HUES64 (cell line): ENCODE measurements at regions not wholly inside any gene's neighbourhood (a gene's known extent, or its start where the extent isn't known, plus 50 kb on each side); places are given as distances from the start of the nearest gene placed in this dataset.

ENCODE experiments used
- H3K27ac ChIP-seq: 2 replicates; pipeline ENCODE4 v1.7.0; 2013; ENCODE audit warnings: low read depth, low read length, inconsistent platforms
- H3K27me3 ChIP-seq: 2 replicates; pipeline ENCODE4 v1.6.1; 2013; ENCODE audit warnings: mild to moderate bottlenecking, low read length; ENCODE audit not compliant: insufficient read depth
- H3K36me3 ChIP-seq: 2 replicates; pipeline ENCODE4 v1.6.1; 2013; ENCODE audit warnings: mild to moderate bottlenecking, low read length; ENCODE audit not compliant: insufficient read depth
- H3K4me1 ChIP-seq: 2 replicates; pipeline ENCODE4 v1.6.1; 2013; ENCODE audit warnings: mild to moderate bottlenecking, low read length, moderate library complexity; ENCODE audit not compliant: insufficient read depth
- H3K4me3 ChIP-seq: 2 replicates; pipeline ENCODE4 v1.5.1; 2013; ENCODE audit warnings: mild to moderate bottlenecking, low read length, moderate library complexity
- H3K9ac ChIP-seq: 2 replicates; pipeline ENCODE4 v1.6.1; 2013; ENCODE audit warnings: mild to moderate bottlenecking, low read depth, low read length
- H3K9me3 ChIP-seq: 2 replicates; pipeline ENCODE4 v1.6.1; 2013; ENCODE audit warnings: low read depth, low read length; ENCODE audit not compliant: insufficient read depth
- WGBS: fragments of 150-250, 120-280 bp; methylation state at CpG from one replicate; pipeline ENCODE4 v1.1.7; 2013; ENCODE audit warnings: missing lambda C conversion rate; 5-methylcytosine and 5-hydroxymethylcytosine counted together

DNA sequence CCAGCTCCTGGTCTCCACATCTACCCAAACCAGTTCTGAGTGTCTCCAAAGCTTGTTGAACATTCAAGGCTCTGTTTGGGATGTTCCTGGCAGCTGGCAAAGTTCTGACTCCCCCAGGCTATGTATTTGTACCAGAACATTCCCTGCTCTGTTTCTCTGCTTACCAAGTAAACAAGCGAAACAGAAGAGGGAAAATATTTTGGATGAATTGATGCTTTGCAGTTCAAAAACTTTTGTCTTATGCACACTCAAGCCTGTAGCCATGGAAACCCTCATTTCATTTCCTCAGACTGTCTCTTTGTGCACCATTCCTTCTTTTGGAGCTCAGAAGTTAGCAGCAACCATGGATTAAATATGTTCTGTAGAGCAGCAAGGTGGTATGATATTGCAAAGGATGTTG, 145.8 kb downstream of the ACTL7B start:
- 100% methylated on average over 1 of the region's 1 CpG for WGBS
- Histone ChIP-seq H3K4me3 (no peak overlapping the region), H3K4me1 (no peaks in the 10 kb centered on the region), H3K36me3 (no peaks in the 10 kb centered on the region), H3K9me3 (no peaks in the 10 kb centered on the region), H3K9ac (no peak overlapping the region), H3K27me3 (no peaks in the 10 kb centered on the region), H3K27ac (no peak overlapping the region)

DNA sequence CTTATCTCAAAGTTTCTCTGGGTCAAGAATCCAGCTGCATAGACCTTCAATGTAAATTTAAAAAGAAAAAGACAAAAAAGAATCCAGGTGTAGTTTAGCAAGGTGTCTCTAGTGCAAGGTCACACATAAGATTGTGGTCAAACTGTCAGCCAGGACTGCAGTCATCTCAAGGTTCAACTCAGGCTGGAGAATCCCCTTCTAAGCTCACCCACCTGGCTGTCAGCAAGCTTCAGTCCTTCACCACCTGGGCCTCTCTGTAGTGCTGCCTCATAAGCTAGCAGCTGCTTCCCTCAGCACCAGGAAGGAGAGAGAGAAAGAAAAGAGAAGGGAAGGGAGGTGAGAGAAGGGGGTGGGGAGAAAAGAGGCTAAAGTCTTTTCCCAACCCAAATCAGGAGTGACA, 146.7 kb downstream of the ACTL7B start:
- Histone ChIP-seq H3K4me1 (no peaks in the 10 kb centered on the region), H3K27ac (no peak overlapping the region), H3K9me3 (no peaks in the 10 kb centered on the region), H3K4me3 (no peak overlapping the region), H3K36me3 (no peaks in the 10 kb centered on the region), H3K27me3 (no peaks in the 10 kb centered on the region), H3K9ac (no peak overlapping the region)

DNA sequence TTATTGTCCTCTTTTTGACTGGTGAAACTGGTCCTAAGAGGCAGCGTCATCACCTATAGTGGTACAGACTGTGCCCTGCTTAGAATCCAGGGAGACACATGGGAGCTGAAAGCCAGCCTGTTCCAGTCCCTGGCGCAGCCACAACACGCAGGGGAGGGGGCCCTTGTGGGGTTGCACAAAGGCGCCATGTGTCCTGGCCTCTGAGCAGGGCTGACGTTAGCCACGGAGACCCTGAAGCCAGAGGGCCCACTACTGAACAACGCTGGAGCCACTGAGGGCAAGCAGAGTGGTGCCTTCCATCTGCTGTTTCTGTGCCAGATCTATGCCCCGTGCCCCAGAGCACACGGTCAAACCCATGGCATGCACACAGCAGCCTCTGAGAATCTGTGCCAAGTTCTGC, 147.3 kb downstream of the ACTL7B start:
- Histone ChIP-seq H3K9ac (no peak overlapping the region), H3K27me3 (no peaks in the 10 kb centered on the region), H3K9me3 (no peaks in the 10 kb centered on the region), H3K4me3 (no peak overlapping the region), H3K4me1 (no peaks in the 10 kb centered on the region), H3K27ac (no peak overlapping the region), H3K36me3 (no peaks in the 10 kb centered on the region)
- 95% methylated on average over 9 of the region's 9 CpGs for WGBS

DNA sequence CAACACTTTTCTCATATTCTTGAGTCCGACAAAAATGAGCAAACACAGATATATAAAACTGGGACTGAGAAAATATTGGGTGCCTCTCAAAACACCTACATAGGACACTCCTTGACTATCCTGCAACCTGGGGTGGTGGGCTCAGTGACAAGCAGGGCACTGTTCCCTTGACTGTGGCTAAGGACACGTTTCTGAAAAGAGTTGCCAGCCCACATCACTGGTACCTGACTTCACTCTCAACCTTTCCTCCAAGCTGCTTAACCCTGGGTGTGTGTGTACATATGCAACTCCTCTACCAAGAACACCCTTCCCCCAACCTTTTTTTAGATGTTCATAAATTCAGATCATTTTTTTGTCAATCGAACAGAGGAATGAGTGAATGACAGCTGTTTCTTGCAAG, 148.7 kb downstream of the ACTL7B start:
- H3K27me3 ChIP-seq: no peaks in the 10 kb centered on the region
- H3K9me3 ChIP-seq: no peaks in the 10 kb centered on the region
- H3K36me3 ChIP-seq: no peaks in the 10 kb centered on the region
- no peak overlapping the region for H3K27ac ChIP-seq
- no peak overlapping the region for H3K4me3 ChIP-seq
- 83% methylated on average over 3 of the region's 3 CpGs for WGBS
- H3K9ac ChIP-seq: no peak overlapping the region
- H3K4me1 ChIP-seq: no peaks in the 10 kb centered on the region

DNA sequence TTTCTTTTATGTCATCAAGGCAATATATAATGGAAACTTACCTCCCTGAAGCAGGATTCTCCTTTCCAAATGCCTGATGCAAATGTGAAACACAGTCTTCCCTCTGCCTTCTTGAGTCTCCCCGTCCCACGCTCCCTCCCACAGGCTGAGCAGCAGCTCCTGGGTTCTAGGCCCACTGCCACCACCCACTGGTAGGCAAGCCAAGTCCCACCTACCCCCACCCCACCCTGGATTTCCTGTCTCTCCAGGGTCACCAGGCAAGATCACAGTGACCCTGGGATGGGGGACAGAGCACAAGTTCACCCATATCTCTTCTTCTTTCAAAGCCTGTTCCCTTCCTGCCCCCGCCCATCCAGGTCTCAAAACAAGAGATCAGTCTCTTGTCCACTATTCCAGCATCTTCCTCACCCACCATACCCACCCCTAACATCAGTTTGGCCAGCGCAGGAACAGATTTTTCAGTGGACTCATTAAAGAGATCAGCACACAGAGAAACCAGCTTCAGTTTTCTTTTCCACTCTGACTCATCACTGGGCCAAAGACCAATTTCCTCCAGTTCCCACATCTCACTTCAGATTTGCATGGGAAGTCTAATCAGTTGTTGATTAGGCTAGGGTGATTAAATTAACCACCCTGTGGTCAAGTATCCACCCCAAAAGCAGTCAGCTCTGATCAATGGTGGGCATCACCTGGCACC, 151.5 kb downstream of the ACTL7B start:
- Histone ChIP-seq H3K9ac (no peak overlapping the region), H3K27ac (no peak overlapping the region), H3K4me3 (no peak overlapping the region), H3K9me3 (no peaks in the 10 kb centered on the region), H3K4me1 (no peaks in the 10 kb centered on the region), H3K36me3 (no peaks in the 10 kb centered on the region), H3K27me3 (no peaks in the 10 kb centered on the region)
- 90% methylated on average over 4 of the region's 4 CpGs for WGBS

DNA sequence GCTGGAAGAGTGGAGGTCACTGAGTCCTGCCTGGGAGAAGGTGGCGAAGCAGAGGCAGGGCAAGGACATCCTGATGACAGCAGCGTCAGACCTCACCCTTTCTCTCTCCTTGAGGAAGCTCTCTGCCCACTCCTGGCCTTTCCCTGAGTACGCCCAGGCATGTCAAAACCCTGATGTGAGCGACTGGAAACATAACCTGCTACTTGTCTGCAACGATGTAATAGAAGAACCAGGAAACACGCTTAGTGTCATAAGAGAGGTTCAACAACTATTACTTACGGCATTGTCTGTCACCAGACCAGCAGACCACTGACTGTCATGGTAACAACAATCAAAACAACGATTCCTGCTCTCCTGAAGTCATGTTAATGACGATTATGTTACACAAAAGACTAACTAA, 152.4 kb downstream of the ACTL7B start:
- Histone ChIP-seq H3K9ac (no peak overlapping the region), H3K4me1 (no peaks in the 10 kb centered on the region), H3K9me3 (no peaks in the 10 kb centered on the region), H3K27ac (no peak overlapping the region), H3K4me3 (no peak overlapping the region), H3K27me3 (no peaks in the 10 kb centered on the region), H3K36me3 (no peaks in the 10 kb centered on the region)
- 93% methylated on average over 9 of the region's 9 CpGs for WGBS

DNA sequence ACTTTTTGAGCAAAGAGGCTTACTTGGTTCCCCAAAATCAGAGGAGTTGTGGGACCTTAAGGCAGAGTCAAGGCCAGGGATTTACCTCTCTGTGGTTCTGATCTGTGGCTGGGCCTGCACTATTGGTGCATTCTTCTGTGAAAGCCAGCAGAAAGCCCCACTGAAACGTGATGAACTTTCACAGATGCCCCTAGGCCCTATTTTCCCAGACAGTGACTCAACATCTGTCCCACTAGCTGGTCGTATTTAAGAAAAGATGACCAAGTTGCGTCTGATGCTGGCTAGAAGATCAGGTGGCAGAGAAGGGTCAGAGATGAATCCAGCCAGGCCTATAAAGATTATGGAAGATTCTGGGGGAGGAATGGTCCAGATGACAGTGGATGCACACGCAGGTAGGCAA, 153.1 kb downstream of the ACTL7B start:
- H3K4me3 ChIP-seq: no peak overlapping the region
- H3K36me3 ChIP-seq: no peaks in the 10 kb centered on the region
- no peaks in the 10 kb centered on the region for H3K27me3 ChIP-seq
- H3K27ac ChIP-seq: no peak overlapping the region
- no peak overlapping the region for H3K9ac ChIP-seq
- WGBS: 89% methylated on average over 4 of the region's 4 CpGs
- H3K9me3 ChIP-seq: no peaks in the 10 kb centered on the region
- no peaks in the 10 kb centered on the region for H3K4me1 ChIP-seq

DNA sequence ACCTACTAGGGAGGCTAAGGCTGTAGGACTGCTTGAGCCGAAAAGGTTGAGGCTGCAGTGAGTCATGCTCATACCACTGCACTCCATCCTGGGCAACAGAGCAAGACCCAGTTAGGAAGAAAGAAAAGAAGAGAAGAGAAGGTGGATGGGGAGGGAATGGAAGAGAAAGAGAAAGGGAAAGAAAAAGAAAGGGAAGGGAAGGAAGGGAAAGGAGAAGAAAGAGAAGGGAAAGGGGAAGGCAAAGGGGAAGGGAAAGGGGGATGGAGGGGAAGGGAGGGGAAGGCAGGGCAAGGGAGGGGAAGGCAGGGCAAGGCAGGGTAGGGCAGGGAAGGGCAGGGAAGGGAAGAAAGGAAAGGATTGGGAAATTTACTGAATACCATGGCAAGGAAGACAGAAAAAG, 157.0 kb downstream of the ACTL7B start:
- Histone ChIP-seq H3K9ac (no peak overlapping the region), H3K4me3 (no peak overlapping the region), H3K27me3 (no peaks in the 10 kb centered on the region), H3K27ac (no peak overlapping the region), H3K36me3 (no peaks in the 10 kb centered on the region), H3K4me1 (no peaks in the 10 kb centered on the region), H3K9me3 (no peaks in the 10 kb centered on the region)
- 43% methylated on average over 1 of the region's 1 CpG for WGBS

DNA sequence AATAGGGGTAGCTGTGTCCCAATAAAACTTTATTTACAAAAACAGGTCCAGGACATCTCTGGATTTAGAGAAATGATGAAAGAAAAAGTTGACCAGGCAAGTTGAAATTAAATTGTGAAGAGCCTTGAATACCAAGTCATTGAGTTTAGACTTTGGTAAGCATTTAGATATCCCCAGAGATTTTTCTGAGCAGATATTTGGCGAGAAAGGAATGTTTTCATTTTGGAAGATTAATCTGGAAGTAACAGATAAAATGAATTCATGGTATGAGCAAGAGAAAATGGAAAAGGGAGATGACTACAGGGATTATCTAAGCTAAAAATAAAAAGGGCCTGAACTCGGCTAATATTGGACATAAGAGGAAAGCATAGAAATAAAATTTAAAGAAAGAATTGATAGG, 157.6 kb downstream of the ACTL7B start:
- no peaks in the 10 kb centered on the region for H3K27me3 ChIP-seq
- no peaks in the 10 kb centered on the region for H3K4me1 ChIP-seq
- no peaks in the 10 kb centered on the region for H3K36me3 ChIP-seq
- no peak overlapping the region for H3K9ac ChIP-seq
- H3K27ac ChIP-seq: no peak overlapping the region
- 95% methylated on average over 2 of the region's 2 CpGs for WGBS
- H3K4me3 ChIP-seq: no peak overlapping the region
- no peaks in the 10 kb centered on the region for H3K9me3 ChIP-seq

DNA sequence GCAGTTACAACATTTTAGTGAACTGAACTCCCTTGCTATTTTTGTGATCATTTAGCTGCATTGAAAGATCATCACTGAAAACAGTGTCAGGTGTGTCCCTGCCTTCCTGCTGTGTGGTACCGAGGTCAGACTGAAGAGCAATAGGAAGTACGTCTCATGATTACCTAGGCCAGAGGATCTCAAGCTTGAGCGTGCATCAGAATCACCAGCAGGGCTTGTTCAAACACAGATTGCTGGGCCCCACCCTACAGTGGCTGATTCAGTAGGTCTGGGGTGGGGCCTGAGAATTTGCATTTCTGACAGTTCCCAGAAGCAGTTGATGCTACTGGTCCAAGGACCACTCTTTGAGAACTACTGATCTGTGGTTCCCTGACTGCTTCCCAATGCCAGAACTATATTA, 159.6 kb downstream of the ACTL7B start:
- Histone ChIP-seq H3K4me3 (no peak overlapping the region), H3K9me3 (no peaks in the 10 kb centered on the region), H3K27me3 (no peaks in the 10 kb centered on the region), H3K36me3 (no peaks in the 10 kb centered on the region), H3K4me1 (no peaks in the 10 kb centered on the region), H3K27ac (no peak overlapping the region), H3K9ac (no peak overlapping the region)
- 94% methylated on average over 3 of the region's 3 CpGs for WGBS

DNA sequence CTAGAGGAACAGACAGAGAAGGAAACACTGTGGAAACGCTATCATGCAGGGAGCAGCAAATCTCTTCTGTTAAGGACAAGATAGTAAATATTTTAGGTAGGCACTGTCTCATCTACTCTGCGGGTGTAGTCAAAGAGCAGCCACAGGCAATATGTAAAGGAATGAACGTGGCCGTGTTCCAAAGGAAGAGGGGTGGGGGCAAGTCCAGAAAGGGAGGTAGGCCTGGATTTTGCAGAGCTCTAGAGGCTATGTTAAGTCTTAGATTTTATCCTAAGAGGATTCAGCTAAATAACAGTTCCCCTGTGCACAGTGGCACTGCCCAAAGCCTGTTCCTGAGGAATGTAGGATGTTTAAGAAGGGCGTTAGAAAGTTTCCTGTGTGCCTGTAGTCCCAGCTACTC, 161.6 kb downstream of the ACTL7B start:
- Histone ChIP-seq H3K4me1 (no peaks in the 10 kb centered on the region), H3K36me3 (no peaks in the 10 kb centered on the region), H3K27me3 (no peaks in the 10 kb centered on the region), H3K27ac (no peak overlapping the region), H3K4me3 (no peak overlapping the region), H3K9me3 (0 out of 2 replicates have a peak, but pooled peaks cover 5% of the 10 kb centered on the region), H3K9ac (no peak overlapping the region)
- WGBS: 84% methylated on average over 5 of the region's 5 CpGs

DNA sequence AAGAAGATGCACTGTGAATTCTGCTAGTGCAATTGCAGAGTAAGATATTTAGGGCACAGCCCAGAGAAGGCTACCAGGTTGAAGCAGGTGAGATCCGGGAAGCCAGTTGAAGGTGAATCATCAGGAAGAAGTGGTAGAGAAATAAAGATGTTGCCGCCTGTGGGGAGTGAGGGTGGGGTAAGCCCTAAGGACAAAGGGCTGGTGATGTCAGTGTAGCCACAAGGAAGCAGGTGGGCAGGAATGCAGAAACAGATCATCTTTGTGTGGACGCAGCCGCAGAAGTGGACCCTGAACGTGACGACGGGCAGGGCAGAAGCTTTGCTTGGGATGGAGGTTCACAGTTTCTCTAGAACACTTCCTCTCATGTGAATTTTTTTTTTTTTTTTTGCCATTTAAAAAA, 164.2 kb downstream of the ACTL7B start:
- Histone ChIP-seq H3K36me3 (no peaks in the 10 kb centered on the region), H3K9ac (no peak overlapping the region), H3K4me3 (no peak overlapping the region), H3K27me3 (no peaks in the 10 kb centered on the region), H3K27ac (no peak overlapping the region), H3K4me1 (no peaks in the 10 kb centered on the region), H3K9me3 (peaks cover 9% of the 10 kb centered on the region; the same call in 1 of the 2 replicates)
- 91% methylated on average over 7 of the region's 7 CpGs for WGBS
